PC-9 (cell line): ENCODE measurements at regions not wholly inside any gene's neighbourhood (a gene's known extent, or its start where the extent isn't known, plus 50 kb on each side); places are given as distances from the start of the nearest gene placed in this dataset.

Experiments used
- CTCF ChIP-seq: fragments of 200-600 bp; sonication (generic); conservative IDR thresholded peaks from 2 replicates; pipeline ENCODE4 v1.6.1; 2017; ENCODE audit warnings: mixed run types, antibody characterized with exemption, mild to moderate bottlenecking, moderate library complexity
- EZH2 ChIP-seq: fragments of 200-600 bp; sonication (generic); IDR thresholded peaks from 2 replicates; pipeline ENCODE4 v1.8.0; 2017; ENCODE audit warnings: antibody characterized with exemption, low read depth

DNA sequence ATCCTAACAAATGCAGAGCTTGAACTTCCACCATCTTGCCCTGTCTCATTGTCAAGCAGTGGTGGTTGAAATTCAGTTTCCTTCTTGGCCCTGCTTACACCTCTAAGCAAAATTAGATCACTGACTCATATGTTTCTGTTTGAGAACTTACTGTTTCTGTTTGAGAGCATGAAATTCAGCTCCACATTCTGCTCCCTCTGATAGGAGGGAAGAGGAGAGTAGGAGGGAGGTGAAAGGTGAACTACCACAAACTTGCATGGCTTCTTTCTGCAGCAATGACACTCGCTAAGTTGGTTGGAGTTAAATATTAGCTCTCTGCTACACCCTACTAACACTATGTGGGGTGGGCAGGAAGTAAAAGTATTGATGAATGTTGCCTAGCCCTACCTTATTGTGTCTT is 117.8 kb upstream of the EDA2R start:
- TF ChIP-seq CTCF (no peak), EZH2 (no peak)
